SK-N-SH (cell line): ENCODE measurements at regions not wholly inside any gene's neighbourhood (a gene's known extent, or its start where the extent isn't known, plus 50 kb on each side); places are given as distances from the start of the nearest gene placed in this dataset.

Experiments
- CTCF ChIA-PET: fragments of 300-600, 350-600 bp; formaldehyde crosslinking; extraction: SDS; loops from one replicate; lab custom pipeline; 2021; lab: Yijun Ruan, JAX
- POLR2A ChIA-PET: fragments of 350-600 bp; sonication (Branson Sonifier 250); formaldehyde crosslinking; extraction: SDS; loops from one replicate; lab custom pipeline; 2020; ENCODE audit warnings: antibody characterized with exemption, inconsistent platforms; lab: Yijun Ruan, JAX
- DNase-seq: peaks from one replicate; pipeline ENCODE4 v3.0.0; 2012
- H2AFZ ChIP-seq: fragments of 200-600 bp; sonication (generic); 2 replicates; pipeline ENCODE4 v1.8.1; 2016; ENCODE audit warnings: antibody characterized with exemption, mild to moderate bottlenecking, low read depth
- H3F3A ChIP-seq: fragments of 200-600 bp; sonication (generic); replicated peaks from 2 replicates; pipeline ENCODE3; 2016; ENCODE audit warnings: antibody characterized with exemption, mild to moderate bottlenecking; ENCODE audit not compliant: insufficient read depth
- H3K27ac ChIP-seq, 2 experiments: fragments of 200-500 bp in 1 of 2; fragments of 200-600 bp in 1 of 2; sonication (Bioruptor generic) in 1 of 2; sonication (generic), shearing (Covaris generic) in 1 of 2; 2 replicates each; pipeline versions ENCODE4 v1.5.1 to v1.6.1; 2014 to 2016; ENCODE audit warnings: low read depth in 2 of 2, inconsistent platforms in 1 of 2, low read length in 1 of 2, mild to moderate bottlenecking in 1 of 2, mixed read lengths in 1 of 2
- H3K27me3 ChIP-seq: fragments of 200-600 bp; sonication (generic), shearing (Covaris generic); 2 replicates; pipeline ENCODE4 v1.6.1; 2016; ENCODE audit warnings: mixed run types; ENCODE audit not compliant: insufficient read depth
- H3K36me3 ChIP-seq, 2 experiments: fragments of 200-500 bp in 1 of 2; fragments of 200-600 bp in 1 of 2; sonication (Bioruptor generic) in 1 of 2; sonication (generic) in 1 of 2; replicated peaks in 1 of 2; 2 replicates each; pipeline versions ENCODE3 to v1.5.1; 2014 to 2016; ENCODE audit warnings: low read length in 1 of 2, mild to moderate bottlenecking in 1 of 2; ENCODE audit not compliant: insufficient read depth in 2 of 2, control insufficient read depth in 1 of 2
- H3K4me1 ChIP-seq, 2 experiments: fragments of 200-500 bp in 1 of 2; fragments of 200-600 bp in 1 of 2; sonication (Bioruptor generic) in 1 of 2; sonication (generic), shearing (Covaris generic) in 1 of 2; 2 replicates each; pipeline versions ENCODE4 v1.5.1 to v1.6.1; 2014 to 2016; ENCODE audit warnings: low read depth in 1 of 2, low read length in 1 of 2, mixed run types in 1 of 2; ENCODE audit not compliant: insufficient read depth in 2 of 2, control insufficient read depth in 1 of 2
- H3K4me2 ChIP-seq: fragments of 200-600 bp; sonication (generic), shearing (Covaris generic); 2 replicates; pipeline ENCODE4 v1.6.1; 2017; ENCODE audit warnings: mixed run types
- H3K4me3 ChIP-seq, 2 experiments: fragments of 200-500 bp in 1 of 2; fragments of 200-600 bp in 1 of 2; sonication (Bioruptor generic) in 1 of 2; sonication (generic), shearing (Covaris generic) in 1 of 2; 2 replicates each; pipeline versions ENCODE4 v1.5.1 to v1.8.1; 2014 to 2016; ENCODE audit warnings: low read depth in 2 of 2, inconsistent platforms in 1 of 2, low read length in 1 of 2, mild to moderate bottlenecking in 1 of 2, mixed read lengths in 1 of 2, moderate library complexity in 1 of 2
- H3K79me2 ChIP-seq: fragments of 200-600 bp; sonication (generic); 2 replicates; pipeline ENCODE4 v1.8.1; 2017; ENCODE audit warnings: mild to moderate bottlenecking; ENCODE audit not compliant: insufficient read depth
- H3K9ac ChIP-seq: fragments of 200-600 bp; sonication (generic); 2 replicates; pipeline ENCODE4 v1.6.1; 2017; ENCODE audit warnings: mixed run types
- H3K9me2 ChIP-seq: fragments of 200-600 bp; sonication (generic); 2 replicates; pipeline ENCODE4 v1.6.1; 2017; ENCODE audit warnings: mixed run types
- H3K9me3 ChIP-seq: fragments of 200-600 bp; sonication (generic); 2 replicates; pipeline ENCODE4 v1.6.1; 2017; ENCODE audit warnings: mixed run types, mild to moderate bottlenecking, moderate library complexity
- H4K20me1 ChIP-seq: fragments of 200-600 bp; sonication (generic); 2 replicates; pipeline ENCODE4 v1.6.1; 2017; ENCODE audit warnings: mild to moderate bottlenecking, mixed run types; ENCODE audit not compliant: insufficient read depth
- CHD2 ChIP-seq: fragments of 150-350 bp; IDR thresholded peaks from 2 replicates; pipeline ENCODE4 v1.6.1; 2018; ENCODE audit warnings: low read length; ENCODE audit not compliant: partially characterized antibody
- ELF1 ChIP-seq: IDR thresholded peaks from 2 replicates; pipeline ENCODE4 v1.4.0; 2012
- EP300 ChIP-seq, 2 experiments: IDR thresholded peaks; 2 replicates each; pipeline versions ENCODE4 v1.4.0 to v1.6.1; 2012; ENCODE audit warnings: borderline replicate concordance in 1 of 2, low read depth in 1 of 2, low read length in 1 of 2
- FOSL2 ChIP-seq: IDR thresholded peaks from 2 replicates; pipeline ENCODE4 v1.4.0; 2012; ENCODE audit warnings: low read depth, mild to moderate bottlenecking, moderate library complexity, borderline replicate concordance
- FOXJ3 ChIP-seq: sonication (generic); formaldehyde crosslinking; IDR thresholded peaks from 2 replicates; pipeline ENCODE4 v1.5.1; 2020; ENCODE audit warnings: mild to moderate bottlenecking, missing genetic modification reagents
- IRF3 ChIP-seq: fragments of 150-350 bp; IDR thresholded peaks from 2 replicates; pipeline ENCODE4 v1.6.1; 2016; ENCODE audit warnings: mild to moderate bottlenecking, low read depth, low read length
- MAX ChIP-seq: IDR thresholded peaks from 2 replicates; pipeline ENCODE4 v1.4.0; 2012; ENCODE audit warnings: low read depth
- MXI1 ChIP-seq: IDR thresholded peaks from 2 replicates; pipeline ENCODE4 v1.6.1; 2012; ENCODE audit warnings: mild to moderate bottlenecking, low read depth, low read length, improper control_type of control experiment
- NFIC ChIP-seq: IDR thresholded peaks from 2 replicates; pipeline ENCODE4 v1.4.0; 2012; ENCODE audit warnings: borderline replicate concordance
- NRF1 ChIP-seq: IDR thresholded peaks from 2 replicates; pipeline ENCODE4 v1.6.1; 2012; ENCODE audit warnings: low read depth, mild to moderate bottlenecking, low read length
- PBX3 ChIP-seq: IDR thresholded peaks from 2 replicates; pipeline ENCODE4; 2012
- RCOR1 ChIP-seq: fragments of 150-350 bp; IDR thresholded peaks from 2 replicates; pipeline ENCODE4 v1.6.1; 2017; ENCODE audit warnings: antibody characterized with exemption, low read length
- RFX5 ChIP-seq: IDR thresholded peaks from 2 replicates; pipeline ENCODE4 v1.6.1; 2012; ENCODE audit warnings: mild to moderate bottlenecking, improper control_type of control experiment, low read length
- SIN3A ChIP-seq: IDR thresholded peaks from 2 replicates; pipeline ENCODE4 v1.6.1; 2012; ENCODE audit warnings: low read depth, mild to moderate bottlenecking, low read length, moderate library complexity, borderline replicate concordance
- SMC3 ChIP-seq: IDR thresholded peaks from 2 replicates; pipeline ENCODE4 v1.6.1; 2012; ENCODE audit warnings: low read depth, low read length, improper control_type of control experiment
- TAF1 ChIP-seq: IDR thresholded peaks from 2 replicates; pipeline ENCODE4 v1.6.1; 2012; ENCODE audit warnings: low read depth, mild to moderate bottlenecking, low read length, moderate library complexity, borderline replicate concordance
- TEAD4 ChIP-seq: IDR thresholded peaks from 2 replicates; pipeline ENCODE4 v1.4.0; 2012; ENCODE audit warnings: mild to moderate bottlenecking, borderline replicate concordance; ENCODE audit not compliant: insufficient read depth
- USF1 ChIP-seq: IDR thresholded peaks from 2 replicates; pipeline ENCODE4 v1.4.0; 2012; ENCODE audit warnings: low read depth, borderline replicate concordance
- USF2 ChIP-seq: fragments of 150-350 bp; IDR thresholded peaks from 2 replicates; pipeline ENCODE4 v1.6.1; 2017; ENCODE audit warnings: antibody characterized with exemption, low read length, low read depth, borderline replicate concordance
- WGBS: methylation state at CpG from one replicate; pipeline ENCODE4 v1.1.6; 2017; ENCODE audit warnings: low lambda C conversion rate; 5-methylcytosine and 5-hydroxymethylcytosine counted together
- TF ChIP-seq, protein P1 (sequence below): IDR thresholded peaks from 2 replicates; pipeline ENCODE4 v1.4.0; 2012; ENCODE audit warnings: low read depth, borderline replicate concordance

DNA sequence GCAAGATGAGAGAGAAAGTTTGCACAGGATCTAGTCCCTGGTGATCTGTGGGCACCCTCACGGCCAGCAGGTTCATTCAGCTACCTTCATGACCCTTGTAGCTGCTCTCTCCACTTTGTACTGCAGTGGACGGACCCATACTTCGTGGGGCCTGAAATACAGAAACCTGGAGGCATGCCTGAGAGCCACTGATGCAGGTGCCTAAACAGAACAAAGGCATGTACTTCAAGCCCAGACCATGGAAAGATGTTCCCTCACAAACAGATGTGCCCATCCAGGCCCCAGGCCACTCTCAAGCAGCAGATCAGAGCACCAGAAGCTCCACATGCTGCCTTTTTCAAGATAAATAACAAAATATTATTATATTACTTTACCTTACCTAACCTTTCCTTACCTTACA is 1629.0 kb downstream of the ARAP2 start (continued):
- TF ChIP-seq USF1: no peak
- TF ChIP-seq TEAD4: no peak
- TF ChIP-seq RCOR1: no peak

GRCh38 chr4:34619531-34620162 is 1624.7 kb downstream of the ARAP2 start:
- DNase-seq: no peak
- Histone ChIP-seq H3K4me1 (no peaks in the 10 kb centered on the region), H3K9me2 (no peaks in the 10 kb centered on the region), H3K9ac (no peak overlapping the region), H2AFZ (no peak overlapping the region), H3K36me3 (no peaks in the 10 kb centered on the region), H3K4me2 (no peak overlapping the region), H3F3A (no peaks in the 10 kb centered on the region), H3K4me3 (no peak overlapping the region), H4K20me1 (no peaks in the 10 kb centered on the region), H3K79me2 (no peaks in the 10 kb centered on the region), H3K9me3 (no peaks in the 10 kb centered on the region), H3K27ac (no peak overlapping the region), H3K27me3 (no peaks in the 10 kb centered on the region)
- TF ChIP-seq RCOR1 (no peak), SMC3 (no peak), USF2 (no peak), ELF1 (no peak)
- POLR2A ChIA-PET: no interaction called here
- WGBS: 32% methylated on average over 6 of the region's 6 CpGs
- CTCF ChIA-PET: no interaction called here

DNA sequence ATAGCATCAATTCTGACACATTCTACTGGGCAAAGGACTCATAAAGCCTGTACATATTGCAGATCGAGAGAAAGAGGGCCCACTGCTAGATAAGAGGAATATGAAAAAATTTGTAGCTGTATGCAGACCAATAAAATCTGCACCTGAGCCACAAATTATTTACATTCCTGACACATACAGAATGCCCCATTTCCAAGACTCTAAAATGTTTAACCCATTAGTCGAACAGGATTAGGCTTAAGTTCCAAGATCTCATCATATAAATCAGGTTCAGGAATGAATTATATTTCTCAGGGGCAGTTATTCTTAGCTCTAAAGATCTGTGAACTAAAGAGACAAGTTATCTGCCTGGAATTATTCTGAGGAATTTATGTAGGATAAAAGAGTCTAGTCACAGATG is 1615.8 kb downstream of the ARAP2 start:
- WGBS: 11% methylated on average over 2 of the region's 2 CpGs
- CTCF ChIA-PET: no interaction called here
- POLR2A ChIA-PET: no interaction called here

More for the DNA sequence above, 1615.8 kb downstream of the ARAP2 start:
- no peak overlapping the region for H3K4me2 ChIP-seq
- H3K4me3 ChIP-seq: no peak overlapping the region
- H3K9ac ChIP-seq: no peak overlapping the region
- no peaks in the 10 kb centered on the region for H3K27me3 ChIP-seq
- H3F3A ChIP-seq: no peaks in the 10 kb centered on the region
- TF ChIP-seq FOSL2 (no peak), EP300 (IDR thresholded peaks at IDR 0.05; ENCODE audit: borderline replicate concordance in 1 of 2, low read depth in 1 of 2, low read length in 1 of 2) (no peak), MAX (no peak), NFIC (no peak), CHD2 (no peak), RFX5 (no peak), TAF1 (no peak), RCOR1 (no peak), MXI1 (no peak), PBX3 (no peak), NRF1 (no peak), SIN3A (no peak), ELF1 (no peak), IRF3 (no peak), FOXJ3 (CRISPR knock-in tag) (no peak)
- TF ChIP-seq, protein P1, sequence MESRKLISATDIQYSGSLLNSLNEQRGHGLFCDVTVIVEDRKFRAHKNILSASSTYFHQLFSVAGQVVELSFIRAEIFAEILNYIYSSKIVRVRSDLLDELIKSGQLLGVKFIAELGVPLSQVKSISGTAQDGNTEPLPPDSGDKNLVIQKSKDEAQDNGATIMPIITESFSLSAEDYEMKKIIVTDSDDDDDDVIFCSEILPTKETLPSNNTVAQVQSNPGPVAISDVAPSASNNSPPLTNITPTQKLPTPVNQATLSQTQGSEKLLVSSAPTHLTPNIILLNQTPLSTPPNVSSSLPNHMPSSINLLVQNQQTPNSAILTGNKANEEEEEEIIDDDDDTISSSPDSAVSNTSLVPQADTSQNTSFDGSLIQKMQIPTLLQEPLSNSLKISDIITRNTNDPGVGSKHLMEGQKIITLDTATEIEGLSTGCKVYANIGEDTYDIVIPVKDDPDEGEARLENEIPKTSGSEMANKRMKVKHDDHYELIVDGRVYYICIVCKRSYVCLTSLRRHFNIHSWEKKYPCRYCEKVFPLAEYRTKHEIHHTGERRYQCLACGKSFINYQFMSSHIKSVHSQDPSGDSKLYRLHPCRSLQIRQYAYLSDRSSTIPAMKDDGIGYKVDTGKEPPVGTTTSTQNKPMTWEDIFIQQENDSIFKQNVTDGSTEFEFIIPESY: no peak
- TF ChIP-seq, all 33 proteins: peak for 0
- Histone ChIP-seq H3K9me3 (no peaks in the 10 kb centered on the region), H4K20me1 (no peaks in the 10 kb centered on the region), H2AFZ (no peak overlapping the region), H3K4me1 (no peaks in the 10 kb centered on the region), H3K27ac (no peak overlapping the region), H3K9me2 (no peaks in the 10 kb centered on the region), H3K36me3 (no peaks in the 10 kb centered on the region), H3K79me2 (no peaks in the 10 kb centered on the region)
- no peak for DNase-seq
